OCI-LY3 (cell line): ENCODE measurements at regions not wholly inside any gene's neighbourhood (a gene's known extent, or its start where the extent isn't known, plus 50 kb on each side); places are given as distances from the start of the nearest gene placed in this dataset.

Experiments used
- H2AFZ ChIP-seq: fragments of 200-600, 300-600 bp; shearing (Covaris generic); 2 replicates; pipeline ENCODE4 v1.6.0; 2014; ENCODE audit warnings: antibody characterized with exemption, low read depth, low read length
- H3K27ac ChIP-seq: fragments of 200-600, 300-600 bp; sonication (generic); 2 replicates; pipeline ENCODE4 v1.5.1; 2014; ENCODE audit warnings: mild to moderate bottlenecking, low read length, moderate library complexity, mixed read lengths
- H3K27me3 ChIP-seq: fragments of 200-600, 300-600 bp; sonication (generic); 2 replicates; pipeline ENCODE4 v1.6.1; 2014; ENCODE audit warnings: low read depth, low read length, mixed read lengths
- H3K36me3 ChIP-seq: fragments of 200-600, 300-600 bp; sonication (generic); replicated peaks from 2 replicates; pipeline ENCODE3; 2014; ENCODE audit warnings: low read depth, low read length, mixed read lengths
- H3K4me1 ChIP-seq: fragments of 300-600, 200-600 bp; sonication (generic); 2 replicates; pipeline ENCODE4 v1.6.1; 2014; ENCODE audit warnings: low read length, mixed read lengths
- H3K4me2 ChIP-seq: fragments of 200-600, 300-600 bp; sonication (generic); 2 replicates; pipeline ENCODE4 v1.6.1; 2014; ENCODE audit warnings: low read length, mixed read lengths
- H3K4me3 ChIP-seq: fragments of 300-600, 200-600 bp; sonication (generic); 2 replicates; pipeline ENCODE4 v1.5.1; 2014; ENCODE audit warnings: antibody characterized with exemption, mild to moderate bottlenecking, low read length, moderate library complexity
- H3K79me2 ChIP-seq: fragments of 300-600, 200-600 bp; shearing (Covaris generic); 2 replicates; pipeline ENCODE4 v1.6.1; 2014; ENCODE audit warnings: mild to moderate bottlenecking, low read length, mixed read lengths
- H3K9ac ChIP-seq: fragments of 300-600, 200-600 bp; shearing (Covaris generic); 2 replicates; pipeline ENCODE4 v1.6.0; 2014; ENCODE audit warnings: mild to moderate bottlenecking, low read length, moderate library complexity
- H3K9me3 ChIP-seq: fragments of 200-600, 300-600 bp; shearing (Covaris generic); 2 replicates; pipeline ENCODE4 v1.6.1; 2014; ENCODE audit warnings: low read length, mixed read lengths; ENCODE audit not compliant: insufficient read depth
- H4K20me1 ChIP-seq: fragments of 200-600, 300-600 bp; sonication (generic); 2 replicates; pipeline ENCODE4 v1.6.1; 2016; ENCODE audit warnings: low read length, mixed read lengths; ENCODE audit not compliant: insufficient read depth
- EZH2phosphoT487 ChIP-seq: fragments of 200-600 bp; shearing (Covaris generic); IDR thresholded peaks from 2 replicates; pipeline ENCODE4 v1.6.1; 2018; ENCODE audit warnings: antibody characterized with exemption, mixed run types, low read depth
- TF ChIP-seq, protein P1 (sequence below): fragments of 200-600, 300-600 bp; sonication (generic); IDR thresholded peaks from 2 replicates; pipeline ENCODE4 v1.5.1; 2014; ENCODE audit warnings: antibody characterized with exemption, low read length, low read depth

- no peak overlapping the region for H3K27ac ChIP-seq
Observed at GRCh38 chr10:4080225-4080805, 295.3 kb upstream of the KLF6 start.

GRCh38 chr10:4079803-4080202, 294.8 kb upstream of the KLF6 start:
- H3K4me3 ChIP-seq = no peak overlapping the region
- no peak overlapping the region for H2AFZ ChIP-seq
- no peaks in the 10 kb centered on the region for H3K79me2 ChIP-seq
- H3K4me2 ChIP-seq = no peak overlapping the region
- H3K27me3 ChIP-seq = no peaks in the 10 kb centered on the region
- H3K36me3 ChIP-seq = no peaks in the 10 kb centered on the region
- no peak overlapping the region for H3K9ac ChIP-seq
- no peak overlapping the region for H3K27ac ChIP-seq
- 0 out of 2 replicates have a peak, but pooled peaks cover 3% of the 10 kb centered on the region for H3K4me1 ChIP-seq
- TF ChIP-seq, protein P1, sequence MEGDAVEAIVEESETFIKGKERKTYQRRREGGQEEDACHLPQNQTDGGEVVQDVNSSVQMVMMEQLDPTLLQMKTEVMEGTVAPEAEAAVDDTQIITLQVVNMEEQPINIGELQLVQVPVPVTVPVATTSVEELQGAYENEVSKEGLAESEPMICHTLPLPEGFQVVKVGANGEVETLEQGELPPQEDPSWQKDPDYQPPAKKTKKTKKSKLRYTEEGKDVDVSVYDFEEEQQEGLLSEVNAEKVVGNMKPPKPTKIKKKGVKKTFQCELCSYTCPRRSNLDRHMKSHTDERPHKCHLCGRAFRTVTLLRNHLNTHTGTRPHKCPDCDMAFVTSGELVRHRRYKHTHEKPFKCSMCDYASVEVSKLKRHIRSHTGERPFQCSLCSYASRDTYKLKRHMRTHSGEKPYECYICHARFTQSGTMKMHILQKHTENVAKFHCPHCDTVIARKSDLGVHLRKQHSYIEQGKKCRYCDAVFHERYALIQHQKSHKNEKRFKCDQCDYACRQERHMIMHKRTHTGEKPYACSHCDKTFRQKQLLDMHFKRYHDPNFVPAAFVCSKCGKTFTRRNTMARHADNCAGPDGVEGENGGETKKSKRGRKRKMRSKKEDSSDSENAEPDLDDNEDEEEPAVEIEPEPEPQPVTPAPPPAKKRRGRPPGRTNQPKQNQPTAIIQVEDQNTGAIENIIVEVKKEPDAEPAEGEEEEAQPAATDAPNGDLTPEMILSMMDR = no peak
- no peak for TF ChIP-seq EZH2phosphoT487
- H4K20me1 ChIP-seq = no peaks in the 10 kb centered on the region
- H3K9me3 ChIP-seq = no peaks in the 10 kb centered on the region

More at GRCh38 chr10:4080225-4080805, 295.3 kb upstream of the KLF6 start:
- no peak overlapping the region for H2AFZ ChIP-seq
- H3K9ac ChIP-seq = no peak overlapping the region
- H3K4me2 ChIP-seq = no peak overlapping the region
- 0 out of 2 replicates have a peak, but pooled peaks cover 3% of the 10 kb centered on the region for H3K4me1 ChIP-seq
- no peaks in the 10 kb centered on the region for H4K20me1 ChIP-seq
- no peaks in the 10 kb centered on the region for H3K27me3 ChIP-seq
- H3K4me3 ChIP-seq = no peak overlapping the region
- H3K36me3 ChIP-seq = no peaks in the 10 kb centered on the region
- H3K9me3 ChIP-seq = no peaks in the 10 kb centered on the region
- TF ChIP-seq EZH2phosphoT487 = no peak
- TF ChIP-seq, protein P1 = no peak
- H3K79me2 ChIP-seq = no peaks in the 10 kb centered on the region

GRCh38 chr10:4077804-4078203, 292.8 kb upstream of the KLF6 start:
- no peak overlapping the region for H3K4me2 ChIP-seq
- no peak for TF ChIP-seq EZH2phosphoT487
- TF ChIP-seq, protein P1 = no peak
- no peaks in the 10 kb centered on the region for H3K79me2 ChIP-seq
- 0 out of 2 replicates have a peak, but pooled peaks cover 3% of the 10 kb centered on the region for H3K4me1 ChIP-seq
- no peak overlapping the region for H3K4me3 ChIP-seq
- H2AFZ ChIP-seq = no peak overlapping the region
- H3K27me3 ChIP-seq = no peaks in the 10 kb centered on the region
- no peaks in the 10 kb centered on the region for H3K9me3 ChIP-seq
- H4K20me1 ChIP-seq = no peaks in the 10 kb centered on the region
- no peak overlapping the region for H3K9ac ChIP-seq
- H3K27ac ChIP-seq = no peak overlapping the region
- H3K36me3 ChIP-seq = no peaks in the 10 kb centered on the region

DNA sequence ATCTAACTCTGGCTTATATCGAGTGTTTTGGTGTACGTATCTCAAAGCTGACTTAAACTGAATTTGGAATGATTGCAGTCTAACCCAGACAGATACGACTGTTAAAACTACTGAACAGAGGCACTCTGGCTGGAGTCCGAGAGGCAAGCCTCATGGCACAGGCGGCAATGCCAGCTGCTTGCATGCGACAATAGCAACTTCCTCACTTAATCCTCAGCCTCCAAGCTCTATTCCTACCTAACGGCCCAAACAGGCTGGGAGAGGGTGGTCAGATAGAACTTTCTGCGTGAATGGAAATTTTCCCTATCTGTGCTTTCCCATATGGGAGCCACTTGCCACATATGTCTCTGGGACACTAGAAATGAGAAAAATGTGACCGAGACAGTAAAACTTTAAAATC, 292.0 kb upstream of the KLF6 start:
- H3K9me3 ChIP-seq = no peaks in the 10 kb centered on the region
- H3K27me3 ChIP-seq = no peaks in the 10 kb centered on the region
- no peaks in the 10 kb centered on the region for H4K20me1 ChIP-seq
- no peak overlapping the region for H2AFZ ChIP-seq
- H3K27ac ChIP-seq = no peak overlapping the region
- no peaks in the 10 kb centered on the region for H3K36me3 ChIP-seq
- no peak overlapping the region for H3K9ac ChIP-seq
- H3K79me2 ChIP-seq = no peaks in the 10 kb centered on the region
- H3K4me1 ChIP-seq = 0 out of 2 replicates have a peak, but pooled peaks cover 3% of the 10 kb centered on the region
- no peak overlapping the region for H3K4me2 ChIP-seq
- no peak for TF ChIP-seq EZH2phosphoT487
- TF ChIP-seq, protein P1 = no peak
- H3K4me3 ChIP-seq = no peak overlapping the region
